HG03354 (cell line): ENCODE measurements at regions not wholly inside any gene's neighbourhood (a gene's known extent, or its start where the extent isn't known, plus 50 kb on each side); places are given as distances from the start of the nearest gene placed in this dataset.
A peak's percentile ranks its signal among the peaks of the same experiment; 100 is the strongest.

Experiments
- ATAC-seq: cut with Tn5 transposase; IDR thresholded peaks from one replicate; pipeline ENCODE4 v1.9.1; 2021; ENCODE audit warnings: mild to moderate bottlenecking; ENCODE audit not compliant: unreplicated experiment, poor library complexity, severe bottlenecking

GRCh38 chr5:73395256-73395655 lies 53.3 kb downstream of the FOXD1 start:
- no peak for ATAC-seq

GRCh38 chr5:73394610-73395009 lies 54.0 kb downstream of the FOXD1 start:
- no peak for ATAC-seq

GRCh38 chr5:73393611-73394489 lies 54.7 kb downstream of the FOXD1 start:
- no peak for ATAC-seq

GRCh38 chr5:73392775-73393174 lies 55.8 kb downstream of the FOXD1 start:
- no peak for ATAC-seq

GRCh38 chr5:73391441-73391881 lies 57.1 kb downstream of the FOXD1 start:
- ATAC-seq: no peak

- no peak for ATAC-seq
These were observed 57.6 kb downstream of the FOXD1 start for GRCh38 chr5:73390972-73391371.

- no peak for ATAC-seq
These were observed 59.8 kb downstream of the FOXD1 start for GRCh38 chr5:73388740-73389139.

GRCh38 chr5:73388306-73388684 lies 60.3 kb downstream of the FOXD1 start:
- ATAC-seq: no peak

GRCh38 chr5:73387601-73388305 lies 60.8 kb downstream of the FOXD1 start:
- peak; percentile 91 for ATAC-seq

- peak; percentile 49 for ATAC-seq
These were observed 61.4 kb downstream of the FOXD1 start for GRCh38 chr5:73387149-73387591.

GRCh38 chr5:73384861-73385260 lies 63.7 kb downstream of the FOXD1 start:
- no peak for ATAC-seq

GRCh38 chr5:73382401-73382740 lies 66.2 kb downstream of the FOXD1 start:
- no peak for ATAC-seq

GRCh38 chr5:73381590-73382400 lies 66.8 kb downstream of the FOXD1 start:
- ATAC-seq: no peak

- ATAC-seq: no peak
These were observed 67.6 kb downstream of the FOXD1 start for GRCh38 chr5:73380710-73381589.

GRCh38 chr5:73380041-73380440 lies 68.5 kb downstream of the FOXD1 start:
- ATAC-seq: no peak

- ATAC-seq: no peak
These were observed 69.1 kb downstream of the FOXD1 start for GRCh38 chr5:73379435-73379834.

- ATAC-seq: no peak
These were observed 69.8 kb downstream of the FOXD1 start for GRCh38 chr5:73378765-73379164.

GRCh38 chr5:73378070-73378469 lies 70.5 kb downstream of the FOXD1 start:
- no peak for ATAC-seq

GRCh38 chr5:73376618-73377170 lies 71.9 kb downstream of the FOXD1 start:
- ATAC-seq: no peak
